C4-2B (cell line): ENCODE measurements at regions not wholly inside any gene's neighbourhood (a gene's known extent, or its start where the extent isn't known, plus 50 kb on each side); places are given as distances from the start of the nearest gene placed in this dataset.

ENCODE experiments used
- H3K27ac ChIP-seq: fragments of 450-650 bp; 2 replicates; pipeline ENCODE4 v1.5.1; 2017
- CTCF ChIP-seq: fragments of 450-650 bp; conservative IDR thresholded peaks from 2 replicates; pipeline ENCODE4 v1.5.1; 2017; ENCODE audit warnings: mild to moderate bottlenecking
- ZFX ChIP-seq: fragments of 450-650 bp; IDR thresholded peaks from 2 replicates; pipeline ENCODE4 v1.6.1; 2017

- TF ChIP-seq CTCF (no peak), ZFX (no peak)
- no peak overlapping the region for H3K27ac ChIP-seq
These were observed 142.6 kb downstream of the DCK start for GRCh38 chr4:71136071-71136470.

GRCh38 chr4:71138007-71138615 lies 144.7 kb downstream of the DCK start:
- TF ChIP-seq ZFX (no peak), CTCF (no peak)

GRCh38 chr4:71140563-71140962 lies 147.1 kb downstream of the DCK start:
- no peak for TF ChIP-seq ZFX
- TF ChIP-seq CTCF = no peak
- no peak overlapping the region for H3K27ac ChIP-seq

More at GRCh38 chr4:71138007-71138615, 144.7 kb downstream of the DCK start:
- H3K27ac ChIP-seq = no peak overlapping the region

GRCh38 chr4:71141125-71141524 lies 147.7 kb downstream of the DCK start:
- TF ChIP-seq CTCF (no peak), ZFX (no peak)
- no peak overlapping the region for H3K27ac ChIP-seq

GRCh38 chr4:71147261-71147660 lies 153.8 kb downstream of the DCK start:
- no peak overlapping the region for H3K27ac ChIP-seq
- TF ChIP-seq CTCF (no peak), ZFX (no peak)

- TF ChIP-seq ZFX (no peak), CTCF (no peak)
- no peak overlapping the region for H3K27ac ChIP-seq
These were observed 155.1 kb downstream of the DCK start for GRCh38 chr4:71148545-71148944.

GRCh38 chr4:71151054-71151453 lies 157.6 kb downstream of the DCK start:
- TF ChIP-seq CTCF (no peak), ZFX (no peak)
- no peak overlapping the region for H3K27ac ChIP-seq
